GM12872 (cell line): ENCODE measurements at regions not wholly inside any gene's neighbourhood (a gene's known extent, or its start where the extent isn't known, plus 50 kb on each side); places are given as distances from the start of the nearest gene placed in this dataset.

Source experiments
- CTCF ChIP-seq: IDR thresholded peaks from 3 replicates; pipeline ENCODE4 v1.5.1; 2011; ENCODE audit warnings: low read depth, mild to moderate bottlenecking, low read length, moderate library complexity; ENCODE audit not compliant: insufficient read depth

GRCh38 chr16:80019395-80019794 is 418.9 kb upstream of the MAF start:
- TF ChIP-seq CTCF = no peak

GRCh38 chr16:80018466-80018865 is 417.9 kb upstream of the MAF start:
- no peak for TF ChIP-seq CTCF

GRCh38 chr16:80016731-80017326 is 416.3 kb upstream of the MAF start:
- no peak for TF ChIP-seq CTCF

GRCh38 chr16:80015566-80015965 is 415.0 kb upstream of the MAF start:
- TF ChIP-seq CTCF = no peak

- TF ChIP-seq CTCF = no peak
Observed at GRCh38 chr16:80014241-80014939, 413.9 kb upstream of the MAF start.

GRCh38 chr16:80012586-80012985 is 412.0 kb upstream of the MAF start:
- TF ChIP-seq CTCF = no peak

GRCh38 chr16:80009971-80010659 is 409.6 kb upstream of the MAF start:
- no peak for TF ChIP-seq CTCF
